T-helper 1 cell (primary cell): ENCODE measurements at regions not wholly inside any gene's neighbourhood (a gene's known extent, or its start where the extent isn't known, plus 50 kb on each side); places are given as distances from the start of the nearest gene placed in this dataset.

ENCODE experiments used
- DNase-seq, 5 donors: peaks; one replicate each; pipeline ENCODE4 v3.0.0-alpha.2; 2012 to 2020

DNA sequence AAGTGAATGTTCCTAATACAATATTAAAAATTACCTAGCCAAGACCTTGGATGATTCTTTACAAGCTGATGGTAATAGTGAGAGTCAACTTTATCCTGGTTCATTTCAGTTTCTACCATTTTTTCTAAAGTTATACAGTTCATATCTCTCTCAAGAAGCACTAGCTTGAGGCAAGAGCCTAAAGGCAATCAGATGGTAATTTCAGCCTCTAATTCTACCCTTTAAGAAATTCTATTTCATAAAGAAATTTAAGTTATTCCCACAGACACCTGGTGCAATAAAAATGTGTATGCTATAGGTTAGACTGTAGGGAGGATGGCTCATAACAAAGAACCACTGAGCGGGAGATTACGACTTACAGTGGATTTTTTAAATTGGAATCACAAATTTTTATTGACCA, 984.2 kb upstream of the ADGRL3 start:
- DNase-seq: no peak

DNA sequence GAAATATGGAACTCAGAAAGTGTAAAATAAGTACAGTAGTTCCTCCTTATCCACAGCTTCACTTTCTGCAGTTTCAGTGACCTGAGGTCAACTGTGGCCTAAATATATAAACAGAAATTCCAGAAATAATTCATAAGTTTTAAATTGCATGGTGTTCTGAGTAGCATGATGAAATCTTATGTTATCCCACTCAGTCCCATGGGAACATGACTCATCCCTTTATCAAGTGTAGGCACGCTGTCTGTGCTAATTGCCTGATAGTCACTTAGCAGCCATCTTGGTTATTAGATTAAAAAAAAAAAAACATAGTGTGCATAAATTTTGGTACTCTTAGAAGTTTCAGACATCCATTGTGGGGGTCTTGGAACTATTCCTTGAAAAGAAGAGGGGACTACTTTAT, 983.4 kb upstream of the ADGRL3 start:
- DNase-seq: no peak

DNA sequence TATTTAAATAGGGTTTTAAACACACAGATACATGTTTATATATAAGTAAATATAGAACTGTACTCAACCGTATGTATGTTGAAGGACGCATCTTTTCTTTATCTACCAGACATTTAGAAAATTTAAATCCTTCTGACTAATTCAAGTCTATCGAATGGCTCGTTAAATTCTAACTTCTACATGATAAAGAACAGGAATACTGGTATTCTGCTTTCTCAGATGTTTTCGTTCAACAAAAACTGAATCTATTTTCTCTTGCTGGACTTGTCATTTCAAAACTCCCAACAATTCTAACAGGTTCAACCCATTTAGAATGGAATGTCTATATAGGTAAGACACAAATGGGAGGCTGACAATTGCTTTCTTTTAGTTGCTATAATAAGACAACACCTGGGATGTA, 978.3 kb upstream of the ADGRL3 start:
- DNase-seq: no peak

DNA sequence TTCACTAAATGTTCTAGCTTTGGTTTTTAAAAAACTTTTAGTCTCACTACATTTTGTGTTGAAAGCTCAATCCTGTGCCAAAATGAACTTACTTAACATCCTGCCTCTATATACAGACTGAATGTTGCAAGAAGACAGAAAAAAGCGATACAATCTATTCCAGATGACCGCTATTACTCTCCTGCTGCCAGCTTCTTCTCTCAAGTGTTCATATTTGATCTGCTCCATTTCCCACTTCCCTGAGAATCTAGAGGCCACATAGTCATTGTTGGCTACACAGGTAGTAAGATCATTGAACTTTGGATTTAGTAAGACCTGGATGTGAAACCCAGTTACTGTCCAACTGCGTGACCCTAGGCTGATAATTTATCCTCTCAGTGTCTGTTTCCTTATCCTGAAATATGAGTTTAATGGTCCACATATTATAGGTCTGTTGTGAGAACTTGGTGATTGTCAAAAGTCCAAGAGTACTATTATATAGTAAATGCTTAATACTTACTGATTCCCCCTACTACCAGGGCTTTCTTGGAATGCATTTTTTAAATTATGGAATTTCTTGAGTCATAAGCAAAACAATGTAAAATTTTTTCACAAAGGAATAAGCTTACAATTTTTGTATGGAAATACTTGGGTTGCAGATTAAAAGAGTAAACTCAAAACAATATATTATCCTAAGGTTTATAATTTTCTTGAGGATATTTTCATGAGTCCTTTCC, 976.8 kb upstream of the ADGRL3 start:
- DNase-seq: no peak

DNA sequence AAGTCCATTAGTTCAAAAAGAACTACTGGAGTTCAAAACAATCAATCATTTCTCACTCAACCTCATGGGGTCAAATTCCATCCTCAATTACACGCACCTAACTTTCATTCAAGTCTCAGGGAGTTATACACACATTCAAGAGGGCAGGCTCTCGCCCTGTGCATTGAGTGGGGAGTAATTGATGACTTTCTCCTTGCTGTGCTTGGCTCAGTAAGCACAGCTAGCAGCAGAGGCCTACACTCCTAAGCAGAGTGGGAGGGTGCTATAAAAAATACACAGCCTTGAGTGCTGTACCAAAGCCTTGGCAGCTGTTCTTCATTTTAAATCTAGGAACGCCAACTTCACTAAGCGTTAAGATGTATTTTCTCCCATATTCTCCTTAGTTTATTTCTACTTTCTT, 958.3 kb upstream of the ADGRL3 start:
- DNase-seq: no peak

DNA sequence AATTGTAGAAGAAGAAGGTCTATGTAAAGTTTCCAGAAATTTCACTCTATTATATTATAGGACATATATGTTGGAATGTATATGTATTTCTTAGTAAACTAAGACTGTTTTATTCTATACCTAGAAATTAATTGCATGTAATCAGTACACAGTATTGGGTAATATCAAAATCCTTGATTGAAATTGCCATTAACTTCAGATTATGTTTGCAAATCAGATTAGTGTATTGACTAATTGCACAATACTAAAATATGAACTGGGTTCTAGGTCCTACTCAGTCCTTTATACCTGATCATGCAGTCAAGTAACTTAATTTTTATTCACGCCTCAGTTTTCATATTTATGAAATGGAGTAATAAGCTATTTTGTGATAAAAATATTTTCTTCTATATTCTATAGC, 950.3 kb upstream of the ADGRL3 start:
- no peak for DNase-seq

DNA sequence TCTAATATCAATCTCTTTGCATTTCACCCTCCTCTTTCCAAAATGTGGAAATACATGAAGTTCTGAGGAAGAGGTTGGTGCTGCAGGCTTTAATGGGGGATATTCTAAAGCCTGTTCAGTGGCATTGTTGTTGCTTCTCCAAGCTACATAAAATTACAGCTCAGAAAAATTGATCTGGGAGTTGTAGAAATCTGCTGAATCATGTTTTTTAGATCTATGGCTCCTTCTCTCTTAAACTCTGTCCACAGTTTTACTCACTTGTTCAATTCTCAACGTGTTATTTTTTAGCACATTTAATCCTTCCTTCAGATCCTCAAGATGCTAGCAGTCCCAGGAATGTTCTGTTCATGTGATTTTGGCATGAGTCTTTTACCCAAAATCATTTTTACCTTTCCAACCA, 949.5 kb upstream of the ADGRL3 start:
- no peak for DNase-seq

DNA sequence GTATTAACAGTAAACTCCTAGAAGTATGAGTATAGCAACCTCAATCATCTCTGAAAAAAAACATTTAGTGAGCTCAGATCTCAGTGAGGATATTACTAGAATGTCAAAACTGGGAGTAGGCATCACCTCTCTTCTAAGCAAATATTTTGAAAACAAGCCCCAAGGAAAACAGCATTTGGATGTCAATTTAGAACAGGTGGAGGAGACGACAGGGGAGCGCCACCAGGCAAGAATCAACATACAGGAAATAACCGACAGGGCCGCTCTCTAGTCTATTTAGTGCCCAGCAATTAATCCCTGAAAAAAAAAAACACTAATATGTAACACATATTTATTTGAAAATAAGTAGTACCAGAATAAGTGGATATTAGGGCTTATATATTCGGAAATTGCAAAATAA, 940.3 kb upstream of the ADGRL3 start:
- no peak for DNase-seq

DNA sequence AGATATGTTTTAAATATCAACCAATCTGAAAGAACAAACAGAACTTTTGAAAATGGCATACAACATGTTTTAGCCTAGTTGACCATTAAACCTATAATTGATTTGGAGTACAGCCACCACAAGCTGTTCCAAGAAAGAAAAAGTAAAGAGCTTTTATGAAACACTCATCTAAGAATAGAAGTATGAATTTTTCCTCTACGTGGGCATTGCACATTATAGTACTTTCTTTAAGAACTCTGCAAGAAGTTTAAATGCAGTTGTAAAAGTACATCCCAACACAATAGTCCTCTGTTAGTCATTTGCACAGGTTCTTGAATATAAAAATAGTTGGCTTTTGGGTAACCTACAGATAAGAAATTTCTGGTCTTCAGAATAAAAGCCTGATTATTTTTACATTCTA, 933.6 kb upstream of the ADGRL3 start:
- DNase-seq: no peak

DNA sequence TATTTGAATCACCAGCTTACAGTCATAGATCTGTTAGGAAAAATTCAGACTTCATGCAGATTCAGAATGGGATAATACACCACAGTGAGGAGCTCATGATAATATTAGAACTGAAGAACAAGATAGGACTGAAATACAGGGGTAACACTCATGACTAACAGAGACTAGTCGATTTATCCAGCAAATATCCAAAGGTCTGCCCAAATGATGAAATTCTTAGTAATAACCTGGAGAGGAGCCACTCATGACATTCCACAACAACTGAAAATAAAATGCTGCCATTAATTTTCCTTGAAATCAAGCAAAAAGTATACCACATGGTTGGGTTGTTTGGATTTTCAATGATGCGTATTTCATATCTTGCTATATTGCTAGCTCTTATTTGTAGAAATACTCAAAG, 903.7 kb upstream of the ADGRL3 start:
- DNase-seq: no peak

DNA sequence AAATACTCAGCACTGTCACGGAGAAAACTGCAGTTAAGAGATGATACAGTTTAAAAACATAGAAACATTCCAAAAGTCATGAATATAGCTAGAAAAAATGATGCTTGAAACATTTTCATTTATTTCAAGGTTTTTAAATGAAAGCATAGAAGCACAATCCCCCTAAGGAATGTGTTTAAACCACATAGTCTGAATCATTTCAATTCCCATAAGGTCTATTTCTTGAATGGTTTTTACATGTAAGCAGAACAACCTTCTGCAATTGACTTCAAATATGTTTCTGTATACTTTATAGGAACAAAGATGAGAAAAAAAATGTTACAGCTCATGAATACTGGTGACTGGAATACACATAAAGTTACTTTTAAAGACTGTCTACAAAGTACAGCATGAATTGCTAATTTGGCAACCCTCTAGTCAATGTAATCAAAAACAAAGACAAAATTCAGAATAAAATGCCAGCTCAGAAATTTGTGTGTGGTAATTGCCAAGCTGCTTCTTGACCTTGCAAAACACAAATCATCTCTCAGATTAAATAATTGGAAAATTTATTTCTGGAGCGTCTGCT, 886.4 kb upstream of the ADGRL3 start:
- DNase-seq: no peak

DNA sequence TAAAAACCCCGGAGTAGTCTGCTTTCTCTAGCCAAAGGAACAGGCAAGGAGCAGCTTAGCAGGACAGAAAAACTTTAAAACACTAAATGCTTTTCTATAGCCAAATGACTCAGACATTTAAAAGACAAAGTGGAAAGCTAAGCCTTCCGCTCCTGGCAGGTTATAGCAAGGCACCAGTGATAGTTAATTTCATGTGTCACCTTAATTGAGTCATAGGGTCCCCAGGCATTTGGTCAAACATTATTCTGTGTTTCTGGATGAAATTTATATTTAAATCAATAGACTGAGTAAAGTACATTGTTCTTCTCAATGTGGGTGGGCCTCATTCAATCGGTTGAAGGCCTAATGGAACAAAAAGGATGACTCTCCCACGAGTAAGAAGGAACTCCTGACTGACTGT, 885.7 kb upstream of the ADGRL3 start:
- DNase-seq: no peak

DNA sequence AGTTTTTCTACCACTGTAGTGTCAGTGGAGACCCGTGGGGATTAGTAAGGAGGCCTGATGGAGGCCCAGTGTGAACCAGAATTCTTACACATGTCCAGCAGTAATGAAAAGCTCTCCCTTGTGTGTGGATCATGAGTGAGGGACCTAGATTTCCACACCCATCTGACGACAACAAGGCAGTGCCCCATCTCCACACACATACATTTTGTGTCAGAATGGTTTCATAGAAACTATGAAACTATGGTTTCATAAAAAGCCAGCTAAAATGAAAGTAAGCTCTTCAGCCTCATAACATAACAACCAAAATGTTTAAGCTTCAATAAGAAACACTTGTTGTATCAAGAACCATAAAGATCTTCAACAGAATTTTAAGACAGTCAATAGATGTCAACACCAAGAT, 884.5 kb upstream of the ADGRL3 start:
- no peak for DNase-seq

DNA sequence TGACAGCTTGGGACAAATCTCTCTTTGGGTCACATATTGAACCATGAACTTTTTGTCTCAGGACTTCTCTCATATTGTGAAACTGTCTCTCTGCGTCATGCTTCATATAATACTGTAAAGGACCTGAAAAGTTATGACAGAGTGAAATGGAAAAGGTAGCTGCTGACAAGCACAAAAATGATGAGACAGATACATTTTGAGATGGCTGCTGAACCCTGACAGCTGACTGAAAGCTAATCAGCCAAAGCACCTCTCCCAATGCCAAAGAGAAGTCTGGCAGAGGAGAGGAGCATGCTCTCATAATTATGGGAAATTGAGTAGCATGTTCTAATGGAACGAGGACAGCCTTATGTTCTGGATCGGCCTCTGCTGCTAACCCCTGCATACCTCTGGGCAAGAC, 873.4 kb upstream of the ADGRL3 start:
- DNase-seq: no peak

DNA sequence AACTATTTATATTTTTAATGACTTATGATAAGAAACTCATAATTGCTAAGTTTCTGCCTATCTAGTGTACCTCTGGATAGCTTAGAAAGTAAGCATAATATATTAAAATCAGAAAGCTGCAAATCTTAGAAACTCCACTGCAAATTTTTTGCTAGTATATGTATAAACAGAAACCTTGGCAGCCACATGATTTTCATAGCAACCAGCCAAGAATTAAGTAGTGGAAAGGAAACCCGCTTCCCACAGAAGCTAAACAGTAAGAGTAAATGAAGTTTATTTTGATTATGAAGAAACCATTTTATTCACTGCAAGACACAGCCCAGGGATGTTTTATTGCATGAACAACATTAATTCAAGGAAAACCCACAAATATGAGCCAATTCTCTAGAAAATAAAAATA, 872.5 kb upstream of the ADGRL3 start:
- no peak for DNase-seq

DNA sequence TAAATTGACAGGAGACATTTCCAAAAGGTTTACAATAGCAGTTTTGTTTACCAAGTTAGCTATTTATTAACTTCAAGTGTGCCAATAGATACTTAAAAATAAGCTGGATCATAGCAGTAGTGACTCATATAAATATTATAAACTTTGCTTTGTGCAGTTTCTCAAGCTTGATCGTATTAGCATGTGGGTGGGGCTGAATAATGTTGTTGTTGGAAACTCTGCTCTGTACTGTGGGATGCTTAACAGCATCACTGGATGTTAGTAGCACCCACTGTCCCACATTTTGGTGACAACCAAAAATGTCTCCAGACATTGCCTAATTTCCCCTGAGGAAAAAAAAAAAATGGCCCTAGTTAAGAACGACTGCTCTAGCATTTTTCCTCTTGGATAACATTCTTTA, 855.2 kb upstream of the ADGRL3 start:
- no peak for DNase-seq

DNA sequence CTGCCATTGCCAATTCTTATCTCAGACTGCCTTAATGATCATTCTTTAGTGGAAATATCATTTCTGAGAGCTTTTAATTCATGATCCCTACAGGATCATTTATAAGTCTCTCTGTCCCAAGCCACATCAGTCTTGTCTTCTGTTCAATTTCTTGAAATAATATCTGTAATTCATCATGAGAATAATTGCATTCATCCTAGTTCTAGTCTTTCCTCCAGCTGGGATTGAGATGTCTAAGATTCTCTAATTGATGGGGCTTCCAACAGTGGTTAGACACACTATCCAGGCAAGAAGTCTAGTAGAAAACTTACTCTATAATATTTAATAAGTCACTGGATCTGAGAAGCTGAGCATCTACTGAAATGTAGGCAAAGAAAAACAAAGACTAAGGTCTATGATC, 854.7 kb upstream of the ADGRL3 start:
- no peak for DNase-seq

DNA sequence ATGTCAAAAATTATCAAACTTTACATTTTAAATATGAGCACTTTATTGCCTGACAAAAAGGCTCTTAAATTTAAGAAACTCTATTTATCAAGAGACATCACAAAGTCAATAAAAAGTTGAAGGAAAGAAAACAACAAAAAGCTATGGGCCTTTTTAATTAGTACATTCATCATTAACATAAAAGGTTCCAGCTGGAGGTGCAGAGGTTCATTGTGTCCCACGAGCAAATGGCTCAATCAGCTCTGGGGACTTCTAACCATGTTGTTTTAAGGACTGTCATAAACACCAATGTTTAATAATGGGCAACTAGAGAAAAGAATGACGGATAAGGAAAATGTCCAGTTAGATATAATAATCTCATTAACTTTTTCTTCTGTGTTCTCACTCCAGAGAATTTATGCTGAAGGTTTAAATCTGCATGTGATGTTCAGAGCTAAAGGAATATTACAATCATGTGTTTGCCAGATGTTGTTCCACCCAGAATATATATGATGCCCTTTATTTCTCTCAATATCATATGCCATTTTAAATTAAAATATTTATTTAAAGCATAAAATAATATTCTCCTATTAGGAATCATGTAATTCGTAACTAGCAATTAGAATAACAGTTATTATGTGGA, 840.3 kb upstream of the ADGRL3 start:
- DNase-seq: no peak

DNA sequence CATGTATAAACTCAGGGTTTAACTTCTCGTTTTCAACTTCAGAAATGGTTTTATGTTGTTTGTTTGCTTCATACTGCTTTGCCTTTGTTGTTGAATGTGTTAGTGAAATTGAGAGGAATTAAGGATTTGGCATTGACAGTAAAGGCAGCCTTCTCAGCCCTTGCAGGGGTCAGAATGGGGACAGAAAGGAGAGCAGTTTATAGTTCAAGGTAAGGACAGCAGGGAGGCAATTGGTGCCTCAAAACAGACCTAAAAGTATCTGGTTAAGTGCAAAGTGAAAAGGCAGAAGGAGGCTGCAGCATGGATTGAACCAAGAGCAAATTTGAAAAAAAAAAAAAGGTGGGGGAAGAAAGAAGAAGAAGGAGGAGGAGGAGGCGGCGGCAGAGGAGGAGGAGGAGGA, 835.0 kb upstream of the ADGRL3 start:
- no peak for DNase-seq

DNA sequence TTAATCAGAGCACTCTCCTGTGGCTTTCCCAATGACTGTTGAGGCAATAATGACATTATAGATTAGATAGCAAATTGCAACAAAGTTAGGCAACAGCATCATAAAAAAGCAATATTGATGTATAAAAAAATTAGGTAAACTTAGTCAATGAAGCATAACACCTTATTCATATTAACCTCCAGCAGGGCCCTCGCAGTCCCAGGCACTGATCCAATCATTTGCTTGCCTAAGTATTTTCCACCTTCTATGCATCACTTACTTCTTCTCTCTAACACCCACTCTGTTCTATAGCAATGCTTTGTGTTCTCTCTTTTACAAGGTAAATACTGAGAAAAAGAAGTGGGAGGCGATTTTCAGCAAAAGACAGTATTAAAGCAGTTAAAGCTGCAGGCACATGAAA, 833.5 kb upstream of the ADGRL3 start:
- DNase-seq: no peak

DNA sequence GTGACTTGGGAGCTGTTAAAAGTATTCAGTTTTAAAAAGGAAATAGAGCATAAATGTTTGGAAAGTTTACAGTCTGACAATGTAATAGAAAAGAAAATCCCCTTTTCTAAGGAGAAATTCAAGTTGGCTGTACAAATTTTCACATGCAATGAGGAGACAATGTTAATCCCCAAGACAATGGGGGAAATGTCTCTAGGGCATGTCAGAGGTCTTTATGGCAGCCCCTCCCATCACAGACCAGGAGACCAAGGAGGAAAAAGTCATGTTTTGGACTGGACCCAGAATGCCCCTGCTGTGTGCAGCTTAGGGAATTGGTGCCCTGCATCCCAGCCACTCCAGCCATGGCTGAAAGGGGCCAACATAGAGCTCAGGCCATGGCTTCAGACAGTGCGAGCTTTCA, 831.1 kb upstream of the ADGRL3 start:
- DNase-seq: no peak

DNA sequence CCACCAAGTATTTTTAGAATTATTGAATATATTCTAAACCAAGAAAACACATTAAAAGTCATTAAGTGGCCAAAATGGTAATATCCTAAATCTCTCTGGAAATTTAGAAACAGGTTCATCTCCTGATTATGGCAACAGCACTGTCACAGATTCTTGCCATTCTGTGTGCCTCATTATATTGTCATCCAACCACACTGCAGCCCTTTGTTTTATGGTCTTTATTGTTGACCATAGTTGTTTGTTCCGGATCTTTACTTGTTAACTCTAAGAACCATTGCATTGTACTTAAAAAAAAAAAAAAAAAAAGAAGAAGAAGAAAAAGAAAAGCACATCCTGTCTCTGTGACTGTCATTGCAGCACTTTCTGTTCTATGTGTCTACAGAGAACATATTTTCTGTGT, 822.1 kb upstream of the ADGRL3 start:
- no peak for DNase-seq

DNA sequence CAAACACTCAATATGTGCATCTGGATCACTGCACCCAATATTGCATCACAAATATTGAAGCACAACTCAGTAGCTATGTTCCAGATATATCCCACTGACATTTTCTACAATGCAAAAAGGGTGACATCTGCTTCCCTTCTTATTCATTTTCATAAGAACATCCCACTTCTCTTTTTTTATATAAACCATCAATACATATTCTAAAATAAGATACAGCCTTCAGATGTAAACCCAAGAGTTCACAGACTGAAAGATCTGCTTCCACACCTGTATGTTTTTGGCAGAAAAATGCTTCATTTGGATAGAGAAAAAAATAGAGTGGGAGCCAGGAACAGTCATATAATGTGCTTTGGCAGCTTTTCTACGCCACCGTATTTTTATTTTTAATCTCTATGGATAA, 815.6 kb upstream of the ADGRL3 start:
- no peak for DNase-seq

DNA sequence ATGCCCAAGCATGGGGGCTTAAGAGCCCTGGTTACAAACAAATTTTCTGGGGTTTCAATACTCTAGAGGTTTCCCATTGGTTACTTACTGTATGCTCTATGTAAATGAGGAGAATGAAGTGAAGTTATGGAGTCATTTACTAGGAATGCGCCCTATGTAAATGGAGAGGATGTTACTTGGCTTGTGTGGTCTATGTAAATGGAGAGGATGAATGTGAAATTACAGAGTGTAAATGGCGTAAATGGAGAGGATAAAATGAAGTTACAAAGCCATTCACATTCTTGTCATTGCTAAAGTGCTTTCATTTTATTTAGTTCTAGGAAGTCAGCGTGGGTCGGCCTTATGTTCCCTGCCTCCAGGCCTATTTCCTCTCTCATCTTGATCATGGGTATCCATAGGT, 810.5 kb upstream of the ADGRL3 start:
- DNase-seq: no peak
